A549 (cell line): ENCODE measurements at regions not wholly inside any gene's neighbourhood (a gene's known extent, or its start where the extent isn't known, plus 50 kb on each side); places are given as distances from the start of the nearest gene placed in this dataset.

Experiments used
- CHD2 ChIP-seq: fragments of 150-350 bp; IDR thresholded peaks from 2 replicates; pipeline ENCODE4 v1.6.1; 2014; ENCODE audit warnings: low read length; ENCODE audit not compliant: partially characterized antibody
- HES2 ChIP-seq: fragments of >200 bp; sonication (Bioruptor Twin); formaldehyde crosslinking; IDR thresholded peaks from 2 replicates; pipeline ENCODE4 v1.6.1; 2016
- KDM5A ChIP-seq: fragments of 200-600 bp; sonication (generic); IDR thresholded peaks from 2 replicates; pipeline ENCODE4 v1.6.1; 2016; ENCODE audit warnings: antibody characterized with exemption, mild to moderate bottlenecking
- MAFK ChIP-seq: fragments of 450-650 bp; IDR thresholded peaks from 2 replicates; pipeline ENCODE4 v1.6.1; 2014; ENCODE audit not compliant: partially characterized antibody
- RARB ChIP-seq: fragments of 250-450 bp; sonication (Bioruptor Pico); IDR thresholded peaks from 2 replicates; pipeline ENCODE4 v1.8.0; 2021; ENCODE audit warnings: mild to moderate bottlenecking, moderate library complexity
- RCOR1 ChIP-seq: fragments of 150-350 bp; IDR thresholded peaks from 2 replicates; pipeline ENCODE4 v1.6.1; 2014; ENCODE audit warnings: antibody characterized with exemption, low read length, low read depth
- TF ChIP-seq, protein P1 (sequence below): fragments of >200 bp; sonication (Bioruptor Twin); formaldehyde crosslinking; IDR thresholded peaks from 3 replicates; pipeline ENCODE4 v1.5.1; 2016
- TF ChIP-seq, protein P2 (sequence below): IDR thresholded peaks from 2 replicates; pipeline ENCODE4 v1.6.1; 2012
- TF ChIP-seq, protein P3 (sequence below): fragments of 200-600 bp; sonication (generic); IDR thresholded peaks from 2 replicates; pipeline ENCODE4 v1.6.1; 2016; ENCODE audit warnings: antibody characterized with exemption, mild to moderate bottlenecking, moderate library complexity

DNA sequence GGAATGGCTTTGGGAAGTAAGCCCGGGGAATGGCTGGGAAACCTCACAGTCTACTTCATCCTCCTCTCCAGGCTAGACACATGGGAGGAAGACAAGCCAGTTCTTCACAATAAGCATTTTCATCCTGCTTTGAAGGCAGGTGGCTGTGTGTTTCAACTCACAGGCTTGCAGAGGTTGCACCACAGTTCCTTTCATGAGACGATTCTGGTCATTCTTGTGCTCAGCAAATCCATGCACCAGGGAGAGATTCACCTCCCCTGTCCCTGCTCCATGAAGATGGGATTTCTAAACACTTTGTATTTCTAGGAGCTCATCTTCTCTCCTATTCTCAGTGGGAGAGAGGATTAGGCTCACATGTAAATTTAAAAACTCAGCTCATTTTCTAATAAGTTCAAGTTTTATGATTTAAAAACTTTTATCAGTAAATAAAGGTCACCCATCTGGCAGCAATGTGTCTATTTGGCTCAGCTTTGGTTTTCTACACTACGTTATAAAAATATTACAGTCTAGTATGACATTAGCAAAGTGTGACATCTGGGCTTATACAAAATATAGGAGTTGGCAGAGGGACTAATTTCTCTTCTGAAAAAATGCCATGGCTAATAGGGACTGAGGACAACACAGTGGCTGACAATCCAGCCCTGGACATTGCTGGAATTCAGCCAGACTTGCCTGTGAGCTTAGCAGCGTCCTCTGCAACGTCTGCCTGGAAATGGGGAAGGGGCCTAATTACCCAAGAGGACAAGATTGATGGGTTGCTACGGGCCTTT lies 283.2 kb upstream of the SLC10A2 start:
- TF ChIP-seq CHD2 (no peak), KDM5A (no peak), RARB (CRISPR knock-in tag) (no peak), RCOR1 (no peak), MAFK (no peak), HES2 (no peak)
- TF ChIP-seq, protein P1, sequence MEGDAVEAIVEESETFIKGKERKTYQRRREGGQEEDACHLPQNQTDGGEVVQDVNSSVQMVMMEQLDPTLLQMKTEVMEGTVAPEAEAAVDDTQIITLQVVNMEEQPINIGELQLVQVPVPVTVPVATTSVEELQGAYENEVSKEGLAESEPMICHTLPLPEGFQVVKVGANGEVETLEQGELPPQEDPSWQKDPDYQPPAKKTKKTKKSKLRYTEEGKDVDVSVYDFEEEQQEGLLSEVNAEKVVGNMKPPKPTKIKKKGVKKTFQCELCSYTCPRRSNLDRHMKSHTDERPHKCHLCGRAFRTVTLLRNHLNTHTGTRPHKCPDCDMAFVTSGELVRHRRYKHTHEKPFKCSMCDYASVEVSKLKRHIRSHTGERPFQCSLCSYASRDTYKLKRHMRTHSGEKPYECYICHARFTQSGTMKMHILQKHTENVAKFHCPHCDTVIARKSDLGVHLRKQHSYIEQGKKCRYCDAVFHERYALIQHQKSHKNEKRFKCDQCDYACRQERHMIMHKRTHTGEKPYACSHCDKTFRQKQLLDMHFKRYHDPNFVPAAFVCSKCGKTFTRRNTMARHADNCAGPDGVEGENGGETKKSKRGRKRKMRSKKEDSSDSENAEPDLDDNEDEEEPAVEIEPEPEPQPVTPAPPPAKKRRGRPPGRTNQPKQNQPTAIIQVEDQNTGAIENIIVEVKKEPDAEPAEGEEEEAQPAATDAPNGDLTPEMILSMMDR, result no peak
- TF ChIP-seq, protein P2, sequence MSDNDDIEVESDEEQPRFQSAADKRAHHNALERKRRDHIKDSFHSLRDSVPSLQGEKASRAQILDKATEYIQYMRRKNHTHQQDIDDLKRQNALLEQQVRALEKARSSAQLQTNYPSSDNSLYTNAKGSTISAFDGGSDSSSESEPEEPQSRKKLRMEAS, result no peak
- TF ChIP-seq, protein P3, sequence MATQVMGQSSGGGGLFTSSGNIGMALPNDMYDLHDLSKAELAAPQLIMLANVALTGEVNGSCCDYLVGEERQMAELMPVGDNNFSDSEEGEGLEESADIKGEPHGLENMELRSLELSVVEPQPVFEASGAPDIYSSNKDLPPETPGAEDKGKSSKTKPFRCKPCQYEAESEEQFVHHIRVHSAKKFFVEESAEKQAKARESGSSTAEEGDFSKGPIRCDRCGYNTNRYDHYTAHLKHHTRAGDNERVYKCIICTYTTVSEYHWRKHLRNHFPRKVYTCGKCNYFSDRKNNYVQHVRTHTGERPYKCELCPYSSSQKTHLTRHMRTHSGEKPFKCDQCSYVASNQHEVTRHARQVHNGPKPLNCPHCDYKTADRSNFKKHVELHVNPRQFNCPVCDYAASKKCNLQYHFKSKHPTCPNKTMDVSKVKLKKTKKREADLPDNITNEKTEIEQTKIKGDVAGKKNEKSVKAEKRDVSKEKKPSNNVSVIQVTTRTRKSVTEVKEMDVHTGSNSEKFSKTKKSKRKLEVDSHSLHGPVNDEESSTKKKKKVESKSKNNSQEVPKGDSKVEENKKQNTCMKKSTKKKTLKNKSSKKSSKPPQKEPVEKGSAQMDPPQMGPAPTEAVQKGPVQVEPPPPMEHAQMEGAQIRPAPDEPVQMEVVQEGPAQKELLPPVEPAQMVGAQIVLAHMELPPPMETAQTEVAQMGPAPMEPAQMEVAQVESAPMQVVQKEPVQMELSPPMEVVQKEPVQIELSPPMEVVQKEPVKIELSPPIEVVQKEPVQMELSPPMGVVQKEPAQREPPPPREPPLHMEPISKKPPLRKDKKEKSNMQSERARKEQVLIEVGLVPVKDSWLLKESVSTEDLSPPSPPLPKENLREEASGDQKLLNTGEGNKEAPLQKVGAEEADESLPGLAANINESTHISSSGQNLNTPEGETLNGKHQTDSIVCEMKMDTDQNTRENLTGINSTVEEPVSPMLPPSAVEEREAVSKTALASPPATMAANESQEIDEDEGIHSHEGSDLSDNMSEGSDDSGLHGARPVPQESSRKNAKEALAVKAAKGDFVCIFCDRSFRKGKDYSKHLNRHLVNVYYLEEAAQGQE, result no peak
